ENCODE measurements at regions not wholly inside any gene's neighbourhood (a gene's known extent, or its start where the extent isn't known, plus 50 kb on each side); places are given as distances from the start of the nearest gene placed in this dataset.

DNA sequence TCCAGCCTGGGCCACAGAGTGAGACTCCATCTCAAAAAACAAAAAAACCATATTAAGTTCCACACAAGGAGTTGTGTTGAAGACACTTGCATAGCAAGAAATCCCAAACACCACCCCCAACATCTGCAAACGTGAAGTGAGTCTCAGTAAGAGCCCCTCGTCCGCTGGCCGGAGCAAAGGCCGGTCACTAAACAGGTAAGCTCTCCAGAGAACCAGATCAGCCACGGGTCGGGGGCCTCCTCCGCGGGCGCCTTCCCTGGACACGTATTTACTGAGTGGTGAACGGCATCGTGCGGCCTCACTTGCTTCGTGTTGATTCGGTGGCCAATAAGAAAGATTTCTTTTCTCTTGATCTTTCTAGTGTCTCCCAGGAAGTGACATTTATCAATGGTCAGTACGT, 93.6 kb downstream of the MRPL36 start:
- no peak for DNase-seq (ENCODE audit: low read depth)

DNA sequence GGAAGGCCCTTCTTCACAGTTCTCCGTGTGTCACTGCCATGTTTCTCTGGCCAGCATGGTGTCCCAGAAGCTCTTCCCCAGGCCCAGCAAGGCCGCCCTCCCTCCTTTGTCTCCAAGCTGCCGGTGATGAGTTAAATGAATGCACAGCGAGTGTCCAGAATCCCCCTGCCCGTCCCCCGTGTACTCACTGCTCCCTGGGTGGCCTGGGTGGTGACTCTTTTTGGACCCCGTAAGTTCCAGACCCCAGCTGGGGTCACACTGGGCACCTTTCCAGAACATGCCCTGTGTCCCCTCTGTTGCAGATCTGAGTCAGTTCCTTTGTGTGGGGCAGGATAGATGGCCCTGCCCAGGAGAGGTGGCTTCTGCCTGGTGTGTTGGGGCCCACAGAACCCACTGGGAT, 95.0 kb downstream of the MRPL36 start:
- no peak for DNase-seq (ENCODE audit: low read depth)

DNA sequence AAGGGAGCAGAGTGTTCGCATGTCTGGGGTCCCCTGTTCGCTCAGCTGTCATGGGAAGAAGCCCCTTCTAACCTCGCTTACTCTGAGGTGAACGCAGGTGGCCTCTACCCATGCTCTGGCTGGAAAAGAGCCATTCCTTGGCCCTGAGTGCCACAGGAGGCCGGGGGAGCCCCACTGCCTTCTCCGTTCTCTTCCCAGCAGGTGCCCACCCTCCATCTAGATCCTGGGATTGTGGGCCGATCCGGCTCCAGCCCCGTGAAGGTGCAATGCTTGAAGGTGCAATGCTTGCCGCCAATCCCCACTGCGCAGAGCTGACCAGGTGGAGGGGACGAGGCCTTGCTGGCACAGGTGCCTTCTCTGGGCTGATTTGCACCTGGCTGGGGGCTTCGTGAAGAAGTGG, 95.4 kb downstream of the MRPL36 start:
- DNase-seq (ENCODE audit: low read depth): no peak

DNA sequence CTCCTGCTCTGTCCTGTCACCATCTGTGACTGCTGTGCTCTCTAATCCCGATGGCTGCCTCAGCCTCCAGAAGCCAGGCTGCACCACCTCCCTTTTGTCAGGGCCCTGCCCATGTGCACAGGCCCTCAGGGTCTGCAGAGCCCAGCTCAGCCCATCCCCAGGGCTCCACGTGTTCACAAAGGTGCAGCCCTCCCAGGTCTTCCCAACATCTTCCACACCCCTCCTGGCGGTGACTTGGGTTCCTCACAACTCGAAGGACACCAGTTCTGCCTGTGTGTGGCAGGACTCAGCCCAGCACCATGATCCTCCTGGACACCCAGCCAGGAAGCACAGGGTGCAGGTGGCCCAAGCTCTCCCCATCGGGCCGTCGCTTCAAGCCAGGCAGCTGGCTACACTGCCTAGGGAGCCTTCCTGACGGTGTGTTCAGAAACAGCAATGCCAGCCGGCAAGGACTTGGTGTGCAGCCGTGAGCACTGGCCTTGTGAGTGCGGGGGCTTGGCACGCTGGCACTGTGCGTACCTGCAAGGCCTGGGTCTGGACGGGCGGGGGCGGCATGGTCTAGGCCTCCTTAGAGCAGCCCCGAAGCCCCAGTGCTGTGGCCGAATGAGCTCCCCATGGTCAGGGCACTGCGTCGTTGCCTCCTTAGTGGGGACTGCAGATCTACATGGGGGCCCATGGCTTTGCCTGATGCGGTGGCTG, 96.1 kb downstream of the MRPL36 start:
- no peak for DNase-seq (ENCODE audit: low read depth)

DNA sequence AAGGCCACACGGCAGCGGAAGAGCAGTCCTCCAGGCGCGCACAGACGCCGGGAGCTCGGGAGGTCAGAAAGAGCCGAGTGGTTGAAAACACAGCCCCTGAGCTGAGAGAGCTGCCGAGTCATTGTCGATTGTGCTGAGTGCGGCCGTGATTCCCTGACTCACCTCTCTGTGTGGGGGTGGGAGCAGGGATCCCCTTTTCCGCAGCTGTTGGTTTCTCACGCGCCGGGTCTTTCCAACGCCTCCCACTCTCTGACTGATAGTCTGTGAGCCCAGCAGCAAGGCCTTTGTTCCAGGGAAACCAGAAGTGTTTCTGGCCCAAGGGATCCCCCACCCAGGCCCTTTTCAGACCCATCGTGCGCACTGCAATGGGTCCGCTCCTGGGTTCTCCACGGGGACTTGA, 97.3 kb downstream of the MRPL36 start:
- no peak for DNase-seq (ENCODE audit: low read depth)

DNA sequence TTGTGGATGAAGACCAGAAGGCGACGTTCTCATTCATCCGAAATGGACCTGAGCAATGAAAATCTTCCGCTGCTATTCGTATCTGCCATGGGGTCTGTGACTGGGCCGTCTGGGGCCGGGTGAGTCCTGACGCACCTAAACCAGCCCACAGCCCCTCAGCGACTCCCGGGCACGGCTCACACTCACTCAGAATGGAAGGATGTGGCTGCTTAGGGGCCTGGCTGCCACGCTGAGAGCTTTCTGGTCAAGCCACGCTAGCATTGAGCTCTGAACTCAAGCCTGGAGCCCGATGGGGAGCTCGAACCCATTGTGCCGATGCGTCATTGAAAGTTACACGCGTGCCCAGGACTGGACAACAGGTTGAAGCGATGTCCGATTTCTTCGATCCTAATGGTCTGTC, 97.8 kb downstream of the MRPL36 start:
- DNase-seq (ENCODE audit: low read depth): no peak

DNA sequence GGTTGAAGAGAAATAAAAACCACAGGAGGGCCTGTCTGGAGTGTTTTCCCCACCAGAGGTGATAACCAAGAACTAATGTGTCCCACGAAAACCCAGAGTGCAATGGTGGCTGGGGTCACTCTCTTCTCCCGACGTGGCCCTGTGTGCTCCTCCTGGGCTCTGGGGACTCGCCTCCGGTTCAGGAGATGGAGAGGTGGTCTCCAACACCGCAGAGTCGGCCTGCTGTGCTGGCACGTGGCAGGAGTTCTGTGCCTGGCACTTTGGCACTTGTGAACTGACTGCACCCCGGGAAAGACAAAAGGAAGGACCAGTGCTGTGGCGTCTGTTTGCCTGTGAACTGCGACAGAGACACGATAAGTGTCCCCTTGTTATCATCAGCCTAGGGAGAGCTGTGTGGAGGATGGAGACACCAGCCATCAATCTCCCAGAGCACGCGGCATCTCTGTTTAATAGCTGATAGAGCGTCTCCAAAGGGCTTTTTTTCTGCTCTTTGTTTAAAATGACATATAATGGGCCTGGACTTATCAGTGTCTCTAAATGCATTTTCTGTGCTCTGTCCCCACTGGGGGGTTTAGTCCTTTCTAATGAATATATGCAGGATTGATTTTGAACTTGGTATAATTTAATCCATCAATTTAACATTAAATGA, 98.3 kb downstream of the MRPL36 start:
- no peak for DNase-seq (ENCODE audit: low read depth)

DNA sequence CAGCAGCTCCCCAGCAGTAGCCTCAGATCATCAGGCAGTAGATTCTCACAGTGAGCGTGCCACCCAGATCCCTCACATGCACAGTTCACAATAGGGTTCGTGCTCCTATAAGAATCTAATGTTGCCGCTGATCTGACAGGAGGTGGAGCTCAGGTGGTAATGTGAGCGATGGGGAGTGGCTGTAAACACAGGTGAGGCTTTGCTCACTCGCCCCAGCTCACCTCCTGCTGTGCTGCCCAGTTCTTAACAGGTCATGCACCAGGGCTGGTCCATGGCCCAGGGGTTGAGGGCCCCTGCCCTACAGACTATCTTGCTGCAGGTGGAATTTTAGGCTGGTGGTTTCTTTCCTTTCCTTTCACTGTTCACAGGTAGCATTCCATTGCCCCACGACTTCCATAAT, 100.2 kb downstream of the MRPL36 start:
- DNase-seq (ENCODE audit: low read depth): no peak

DNA sequence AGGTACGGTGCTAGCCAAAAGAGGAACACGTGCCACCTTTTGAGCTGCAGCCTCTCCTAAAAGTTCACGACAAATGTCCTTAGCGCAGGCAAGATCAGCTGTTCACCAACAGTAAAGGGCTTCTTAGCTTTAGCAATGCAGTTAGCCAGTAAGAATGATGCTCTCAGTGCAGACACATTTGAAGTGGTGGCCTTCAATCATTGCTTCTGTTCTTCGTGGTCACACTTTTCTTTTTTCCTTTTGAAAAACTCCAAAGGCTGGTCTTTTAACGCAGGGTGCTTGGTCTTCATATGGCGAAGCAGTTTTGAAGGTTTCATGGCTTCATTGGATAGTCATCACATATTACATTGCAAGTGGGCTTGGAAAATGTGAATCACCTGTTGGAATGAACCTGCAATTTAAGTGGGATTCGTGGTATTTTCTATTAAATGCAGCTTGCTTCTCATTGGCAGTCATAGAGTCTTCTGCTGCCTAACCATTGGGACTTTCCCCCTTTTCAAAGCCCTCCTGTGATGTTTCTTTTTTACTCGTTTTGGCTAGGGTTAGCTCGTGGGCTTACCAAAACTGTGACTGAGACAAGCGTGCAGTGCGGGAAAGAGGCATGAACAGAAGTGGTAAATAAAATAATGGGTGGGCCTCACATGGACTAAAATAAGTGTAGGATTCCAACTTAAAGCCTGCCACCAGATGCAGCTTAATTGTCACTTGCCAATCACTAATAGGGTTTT, 100.9 kb downstream of the MRPL36 start:
- no peak for DNase-seq (ENCODE audit: low read depth)

DNA sequence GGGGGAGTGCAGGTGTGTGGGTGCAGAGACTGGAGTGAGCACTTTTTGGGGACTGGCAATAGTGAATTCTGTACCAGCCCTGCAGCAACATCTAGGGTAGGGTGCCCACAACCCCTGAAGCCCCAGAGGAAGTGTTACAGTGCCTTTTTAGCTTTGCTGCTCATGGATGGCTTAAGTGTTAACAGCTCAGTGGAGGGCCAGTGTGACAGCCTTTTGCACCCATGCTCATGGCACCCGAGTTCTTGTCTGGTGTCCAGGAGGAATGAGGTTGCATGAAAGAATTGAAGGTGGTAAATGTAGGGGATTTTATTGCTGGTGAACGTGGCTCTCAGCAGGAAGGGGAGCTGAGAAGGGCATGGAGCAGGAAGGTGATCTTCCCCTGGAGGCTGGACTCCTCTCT, 107.3 kb downstream of the MRPL36 start:
- DNase-seq (ENCODE audit: low read depth): no peak

DNA sequence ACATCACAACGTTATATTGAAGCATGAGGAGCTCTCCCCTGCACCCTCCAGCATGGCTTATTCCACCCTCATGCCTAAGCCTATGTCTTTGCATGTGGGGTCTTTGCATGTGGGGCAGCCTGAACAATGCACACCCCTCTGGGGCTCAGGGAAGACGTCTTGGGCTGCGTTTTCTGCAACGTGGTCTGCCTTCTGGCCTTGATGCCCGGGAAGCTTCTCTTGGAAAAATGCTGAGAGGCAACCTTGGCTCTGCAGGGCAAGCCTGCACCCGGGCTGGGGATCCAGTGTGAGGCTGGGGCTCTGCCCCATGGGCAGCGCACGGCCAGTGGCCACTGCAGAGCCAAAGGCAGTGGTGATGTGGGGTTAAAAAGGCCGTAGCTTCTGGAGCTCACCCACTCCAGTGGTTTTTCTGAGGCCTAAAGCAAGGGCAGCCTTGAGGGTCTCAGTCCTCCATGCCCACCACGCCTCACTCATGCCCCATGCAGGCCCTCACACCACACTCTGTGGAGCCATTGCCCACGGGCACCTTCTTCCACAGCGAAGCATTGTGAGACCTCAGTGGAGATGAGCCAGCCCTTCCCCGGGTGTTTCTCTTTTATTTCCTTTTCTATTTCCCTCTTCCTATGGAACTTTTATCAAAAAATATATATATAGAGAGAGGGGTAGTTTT, 112.2 kb downstream of the MRPL36 start:
- DNase-seq (ENCODE audit: low read depth): no peak

DNA sequence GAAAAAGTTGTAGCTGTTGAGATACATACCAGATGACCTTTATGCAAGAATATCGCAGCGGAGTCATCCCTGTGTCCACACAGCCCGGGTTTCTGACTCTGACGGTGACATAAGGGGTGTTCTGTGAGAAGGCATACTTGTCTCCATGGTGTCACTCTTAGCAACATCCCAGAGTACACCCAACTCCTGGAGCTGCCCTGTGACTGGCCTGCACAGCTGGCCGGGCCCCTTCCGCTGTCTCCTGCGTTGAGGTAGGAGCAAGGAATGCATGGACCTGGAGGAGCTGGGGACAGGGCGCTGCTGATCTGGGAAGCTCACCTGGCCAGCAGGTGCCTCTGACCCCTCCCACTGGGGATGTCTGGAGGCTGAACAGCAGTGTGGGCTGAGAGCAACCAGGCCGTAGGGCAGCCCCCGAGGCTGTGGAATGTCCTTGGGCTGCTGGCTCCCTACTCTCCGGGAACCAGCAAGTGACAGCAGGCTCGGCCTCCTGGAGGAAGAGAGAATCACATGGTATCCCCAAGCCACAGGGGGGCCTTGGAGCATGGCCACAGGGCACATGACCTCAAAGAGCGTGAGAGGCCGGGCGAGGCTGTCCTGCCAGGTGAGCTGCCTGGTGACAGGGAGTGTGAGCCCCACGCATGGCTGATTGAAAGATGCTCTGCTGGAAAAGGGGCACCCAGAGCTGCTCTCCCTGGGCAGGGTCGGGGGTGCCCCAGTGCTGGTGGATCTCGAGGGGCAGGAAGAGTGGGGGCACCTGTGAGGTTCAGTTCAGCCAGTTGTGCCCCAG, 113.4 kb downstream of the MRPL36 start:
- DNase-seq (ENCODE audit: low read depth): no peak

DNA sequence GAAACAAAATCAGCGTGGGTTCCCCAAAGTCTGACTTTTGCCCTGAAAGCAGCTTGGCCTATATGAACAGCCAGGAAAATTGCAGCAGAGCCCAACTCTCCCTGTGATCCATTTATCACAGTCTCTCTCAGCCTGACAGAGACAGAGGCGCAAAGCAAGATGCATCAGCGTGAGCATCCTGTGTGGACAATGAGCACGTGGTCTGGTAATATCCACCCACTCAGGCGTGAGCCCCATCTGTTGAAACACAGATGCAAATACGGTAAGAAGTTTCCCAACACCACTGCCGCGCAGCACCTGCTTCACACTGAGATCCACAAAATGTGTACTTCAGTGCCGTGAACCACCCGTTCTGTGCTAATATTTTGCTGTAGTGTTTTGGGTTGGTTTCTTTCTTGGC, 114.6 kb downstream of the MRPL36 start:
- DNase-seq (ENCODE audit: low read depth): no peak

DNA sequence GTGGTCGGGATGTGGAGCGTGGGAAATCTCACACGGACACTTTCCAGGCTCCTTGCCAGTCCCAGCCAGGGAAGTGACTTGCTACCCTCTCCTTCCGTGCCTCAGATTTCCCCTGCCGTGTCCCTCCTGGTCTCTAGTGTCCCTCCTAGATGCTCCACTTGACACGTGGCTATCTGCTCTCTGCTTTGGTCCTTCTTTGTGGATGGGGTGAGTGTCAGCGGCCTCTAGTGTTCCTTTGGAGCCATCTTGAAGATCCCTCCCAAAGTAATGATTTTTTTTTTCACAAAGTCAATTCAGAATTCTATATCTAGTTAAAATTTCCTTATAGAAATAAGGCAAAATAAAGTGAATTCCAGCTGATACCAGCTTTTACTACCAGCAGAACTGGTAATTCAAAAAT, 117.7 kb downstream of the MRPL36 start:
- no peak for DNase-seq (ENCODE audit: low read depth)

DNA sequence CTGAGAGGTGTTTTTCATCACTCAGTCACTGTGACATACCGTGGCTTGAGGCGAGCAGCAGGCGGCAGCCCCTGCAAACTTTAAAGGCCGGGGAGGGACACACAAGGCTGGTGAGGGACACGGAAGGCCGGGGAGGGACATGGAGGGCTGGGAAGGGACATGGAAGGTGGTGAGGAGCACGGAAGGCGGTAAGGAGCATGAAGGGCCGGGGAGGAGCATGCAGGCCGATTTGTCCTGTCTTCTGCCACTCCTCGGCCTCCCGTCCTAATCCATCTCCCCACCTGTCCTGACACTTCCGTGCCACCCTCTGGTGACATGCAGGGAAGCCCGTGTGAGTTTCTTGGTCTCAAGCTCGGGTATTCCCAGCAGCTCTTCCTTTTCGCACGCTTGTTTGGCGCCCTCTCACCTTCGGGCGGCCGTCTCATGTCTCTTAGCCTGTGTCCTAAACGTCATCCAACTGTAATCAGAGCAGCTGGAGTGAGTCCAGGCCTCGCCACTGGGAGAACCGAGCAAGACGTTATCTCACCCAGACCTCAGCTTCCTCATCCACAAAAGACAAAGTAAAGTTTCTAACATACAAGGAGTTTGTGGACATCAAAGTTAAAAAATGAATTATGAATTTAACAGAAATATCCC, 126.5 kb downstream of the MRPL36 start:
- DNase-seq (ENCODE audit: low read depth): no peak

DNA sequence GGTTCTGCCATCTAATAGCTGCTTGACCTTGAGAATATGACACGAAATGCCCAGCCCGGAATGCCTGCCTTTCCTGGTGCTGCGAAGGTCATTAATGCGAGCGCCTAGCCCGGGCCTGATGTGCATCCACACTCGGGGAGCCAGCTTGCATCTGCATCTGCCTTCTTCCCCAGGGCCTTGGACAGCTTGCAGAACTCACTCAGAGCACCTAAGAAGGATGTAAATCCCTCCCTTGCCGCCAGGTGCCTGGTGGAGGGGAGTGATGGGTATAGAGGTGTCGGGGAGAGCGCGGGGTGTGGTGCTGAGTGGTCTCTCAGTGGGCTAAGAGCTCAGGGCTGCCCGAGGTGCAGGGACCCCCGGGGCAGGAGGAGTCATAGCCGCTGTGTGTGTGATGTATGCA, 127.2 kb downstream of the MRPL36 start:
- DNase-seq (ENCODE audit: low read depth): no peak

DNA sequence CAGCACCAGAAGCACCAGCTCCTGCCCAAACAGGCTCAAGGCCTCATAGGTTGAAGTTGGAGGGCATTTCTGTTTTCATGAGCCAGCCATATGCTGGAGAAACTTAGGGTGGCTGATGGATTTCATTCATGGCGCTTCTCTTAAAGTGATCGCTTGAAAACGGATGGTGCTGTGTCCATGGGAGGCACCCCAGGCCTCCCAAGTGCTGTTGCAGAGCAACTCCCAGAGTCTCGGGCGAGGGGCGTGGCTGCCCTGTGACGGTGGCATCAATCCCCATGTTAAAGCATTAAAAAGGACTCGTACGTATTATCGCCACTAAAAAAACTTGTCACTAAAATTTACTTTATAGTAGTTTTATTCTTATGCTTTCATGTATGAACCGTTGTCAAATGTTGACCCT, 128.3 kb downstream of the MRPL36 start:
- DNase-seq (ENCODE audit: low read depth): no peak

DNA sequence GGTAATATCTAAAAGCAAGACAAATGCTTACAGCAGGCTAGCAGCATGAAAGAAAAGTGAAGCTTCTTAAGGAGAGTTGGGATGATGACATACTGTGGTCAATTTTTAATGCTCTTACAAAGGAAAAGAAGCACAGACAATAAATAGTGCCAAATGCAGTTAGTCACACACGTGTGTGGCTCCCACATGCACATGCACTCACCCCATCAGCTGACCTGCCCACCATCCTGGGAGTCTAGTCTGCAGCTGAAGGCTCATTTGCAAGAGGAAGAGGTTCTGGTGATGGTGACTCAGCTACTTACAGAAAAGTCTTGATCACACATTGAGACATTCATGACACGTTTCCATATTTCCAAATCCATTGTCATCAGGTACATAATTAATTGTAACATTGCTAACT, 129.3 kb downstream of the MRPL36 start:
- no peak for DNase-seq (ENCODE audit: low read depth)

DNA sequence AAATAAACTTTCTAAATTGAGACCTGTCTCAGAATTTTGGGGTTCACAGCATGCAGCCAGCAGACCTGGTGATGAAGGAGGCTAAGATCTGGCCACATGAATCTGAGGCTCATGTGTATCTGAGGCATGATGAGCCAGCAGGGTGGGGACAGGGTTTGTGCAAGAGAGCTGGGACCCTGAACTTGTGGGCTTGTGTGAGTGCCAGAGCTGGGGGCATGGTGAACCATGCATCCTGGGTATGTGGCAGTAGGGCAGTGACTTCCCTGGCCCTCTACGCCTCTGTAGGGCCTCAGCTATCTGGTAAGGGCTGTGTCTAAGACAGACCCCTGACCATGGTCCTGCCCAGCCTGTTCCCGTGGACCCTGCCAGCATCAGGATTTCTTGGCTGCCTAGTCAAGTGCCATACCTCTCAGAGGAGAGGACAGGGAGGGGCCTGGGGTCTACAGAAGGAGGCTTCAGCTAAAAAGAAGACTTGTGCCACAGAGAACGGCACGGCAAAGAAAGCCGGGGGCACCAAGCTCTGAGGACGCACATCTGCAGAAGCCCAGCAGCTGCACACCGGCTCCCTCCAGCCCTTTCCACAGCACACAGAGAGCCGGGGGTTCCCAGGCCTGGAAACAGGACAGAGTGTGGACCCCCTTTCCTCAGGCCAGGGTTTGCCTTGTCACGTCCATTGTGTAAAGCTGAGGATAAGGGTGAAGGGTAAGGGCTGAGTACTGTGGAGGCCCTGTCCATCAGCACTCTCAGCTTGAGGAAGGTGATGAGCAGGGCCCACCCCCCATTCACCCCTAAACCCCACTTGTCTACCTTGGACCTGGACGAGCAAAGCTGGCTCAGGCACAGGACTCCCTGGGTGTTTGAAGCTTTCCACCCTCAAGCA, 130.1 kb downstream of the MRPL36 start:
- DNase-seq (ENCODE audit: low read depth): no peak

DNA sequence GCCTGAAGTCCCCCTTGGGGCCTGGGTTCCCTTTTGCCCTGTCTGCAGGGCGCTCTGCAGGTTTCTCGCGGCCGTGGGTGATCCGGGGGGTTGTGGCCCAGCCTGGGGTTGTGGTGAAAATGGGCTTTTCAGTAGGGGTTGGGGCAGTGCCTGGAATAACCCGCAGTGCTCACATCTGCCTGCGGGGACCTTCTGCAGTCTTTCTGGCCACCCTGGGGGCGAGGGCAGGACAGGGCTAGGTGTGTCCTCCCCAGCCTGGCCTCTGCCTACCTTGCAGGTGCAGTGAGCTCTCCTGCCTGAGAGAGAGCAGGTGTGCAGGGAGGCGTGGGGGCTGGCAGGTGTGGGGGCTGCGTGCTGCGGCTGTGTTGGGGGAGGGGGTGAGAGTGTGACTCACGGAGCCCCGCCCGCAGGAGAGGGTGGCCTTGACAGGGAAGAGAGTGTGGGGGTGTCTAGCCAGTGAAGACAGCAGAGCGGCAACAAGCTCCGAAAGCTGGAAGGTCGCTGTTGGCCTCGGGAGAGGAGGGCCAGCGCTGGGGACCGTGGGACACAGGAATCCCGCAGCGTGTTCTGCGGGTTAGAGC, 131.4 kb downstream of the MRPL36 start:
- peak; percentile 45 for DNase-seq (ENCODE audit: low read depth)
